Fibroblast of lung (primary cell): ENCODE measurements at regions not wholly inside any gene's neighbourhood (a gene's known extent, or its start where the extent isn't known, plus 50 kb on each side); places are given as distances from the start of the nearest gene placed in this dataset.

ENCODE experiments used
- CTCF ChIP-seq, 2 donors: IDR thresholded peaks in 1 of 2; conservative IDR thresholded peaks in 1 of 2; 1 replicate in 1 of 2; 2 replicates in 1 of 2; pipeline ENCODE4 v1.5.1; 2011 to 2012; ENCODE audit warnings: low read length in 2 of 2, control low read depth in 1 of 2, inconsistent platforms in 1 of 2, low read depth in 1 of 2, mild to moderate bottlenecking in 1 of 2
- EZH2 ChIP-seq: IDR thresholded peaks from 2 replicates; pipeline ENCODE4 v1.5.1; 2012; ENCODE audit warnings: low read length, control low read depth, mild to moderate bottlenecking; ENCODE audit errors: missing control alignments

GRCh38 chr5:42962124-42962523 is 78.0 kb downstream of the ANXA2R start:
- TF ChIP-seq CTCF (conservative IDR thresholded peaks at IDR 0.05 in 1 of 2, IDR thresholded peaks at IDR 0.05 in 1 of 2; ENCODE audit: low read depth in 1 of 2, low read length in 2 of 2) (no peak), EZH2 (no peak)
